ENCODE measurements at regions not wholly inside any gene's neighbourhood (a gene's known extent, or its start where the extent isn't known, plus 50 kb on each side); places are given as distances from the start of the nearest gene placed in this dataset.

DNA sequence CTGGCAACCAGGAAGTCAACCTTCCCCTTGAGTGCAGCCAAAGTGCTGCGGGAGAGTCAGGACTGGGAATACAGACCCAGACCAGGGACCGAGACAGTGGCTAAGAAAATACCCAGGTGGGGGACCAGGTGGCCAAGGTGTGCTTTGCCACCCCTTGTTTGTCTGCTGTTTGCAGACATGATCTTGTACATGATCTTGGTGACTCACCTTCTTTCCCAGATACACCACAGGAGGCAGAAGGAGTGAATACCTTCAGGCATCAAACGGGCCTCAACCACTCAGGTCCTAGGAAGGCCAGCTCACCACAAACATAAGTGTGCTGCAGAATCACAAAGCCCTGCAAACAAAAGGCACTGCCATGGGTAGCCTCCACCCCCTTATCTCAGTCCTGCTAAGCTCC lies 62.0 kb downstream of the CNGA2 start:
- Mint-ChIP-seq H3K4me1 (ENCODE audit: low read depth in 2 of 2) (no peaks in the 10 kb centered on the region), H3K9me3 (no peaks in the 10 kb centered on the region), H3K36me3 (no peaks in the 10 kb centered on the region), H3K27ac (no peak overlapping the region), H3K4me3 (no peak overlapping the region), H3K27me3 (peaks cover 0 to 29% of the 10 kb centered on the region in 2 donors)
- ATAC-seq (no peak), DNase-seq (ENCODE audit: low spot score) (no peak)

DNA sequence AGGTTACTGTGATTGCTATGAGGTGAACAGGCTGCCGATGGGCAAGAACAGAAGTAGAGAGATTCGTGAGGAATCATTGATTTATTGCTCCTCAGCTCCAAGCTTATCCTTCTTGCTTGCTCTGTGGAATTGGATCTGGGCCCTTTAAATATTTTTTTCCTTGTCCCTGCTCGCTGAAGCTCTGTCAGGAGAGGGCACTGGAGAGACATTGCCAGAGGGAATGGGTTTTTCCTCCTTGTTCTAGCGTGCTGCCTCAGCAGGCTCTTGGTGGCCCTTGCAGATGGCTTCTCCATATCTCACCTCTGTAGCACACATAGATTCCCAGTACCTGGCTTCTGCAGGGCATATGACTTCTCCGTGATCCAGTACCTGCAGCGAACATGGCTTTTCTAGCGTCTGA lies 67.4 kb downstream of the CNGA2 start:
- Mint-ChIP-seq H3K9me3 (no peaks in the 10 kb centered on the region), H3K27ac (no peak overlapping the region), H3K4me1 (ENCODE audit: low read depth in 2 of 2) (no peaks in the 10 kb centered on the region), H3K36me3 (no peaks in the 10 kb centered on the region), H3K4me3 (no peak overlapping the region), H3K27me3 (peaks cover 0 to 10% of the 10 kb centered on the region in 2 donors)
- DNase-seq (ENCODE audit: low spot score) (no peak), ATAC-seq (no peak)

DNA sequence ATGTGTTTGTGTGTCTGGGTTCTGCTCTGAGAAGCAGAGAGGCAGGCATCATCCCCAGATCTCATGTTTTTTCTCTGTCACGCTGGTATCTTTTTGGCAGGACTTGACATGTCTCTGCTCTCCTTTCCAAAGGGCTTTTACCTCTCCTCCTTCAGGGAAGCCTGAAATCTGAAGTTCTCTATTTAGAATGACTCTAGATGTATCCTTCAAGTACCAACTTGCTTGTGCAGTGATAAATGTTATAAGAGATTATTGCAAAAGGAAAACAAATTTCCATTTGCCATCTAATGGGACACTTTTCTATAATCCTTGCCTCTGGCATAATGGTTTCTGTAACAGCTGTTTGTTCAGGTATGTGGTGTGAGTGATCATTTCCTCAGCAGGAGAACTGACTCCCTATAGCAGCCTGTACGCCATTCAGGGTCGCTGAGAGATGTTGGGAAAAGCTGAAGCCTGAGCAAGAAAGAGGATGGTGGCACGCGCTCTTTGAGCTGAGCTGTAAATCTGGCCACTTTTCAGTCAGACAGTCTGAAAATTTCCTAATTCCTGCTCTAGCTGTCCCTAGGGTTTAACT lies 72.5 kb downstream of the CNGA2 start:
- H3K4me1 Mint-ChIP-seq (ENCODE audit: low read depth in 2 of 2), result no peaks in the 10 kb centered on the region
- peaks cover 0 to 14% of the 10 kb centered on the region in 2 donors for H3K27me3 Mint-ChIP-seq
- no peak overlapping the region for H3K27ac Mint-ChIP-seq
- ATAC-seq (no peak), DNase-seq (ENCODE audit: low spot score) (no peak)
- H3K4me3 Mint-ChIP-seq, result no peak overlapping the region
- H3K36me3 Mint-ChIP-seq, result no peaks in the 10 kb centered on the region
- H3K9me3 Mint-ChIP-seq, result peaks cover 6% of the 10 kb centered on the region

DNA sequence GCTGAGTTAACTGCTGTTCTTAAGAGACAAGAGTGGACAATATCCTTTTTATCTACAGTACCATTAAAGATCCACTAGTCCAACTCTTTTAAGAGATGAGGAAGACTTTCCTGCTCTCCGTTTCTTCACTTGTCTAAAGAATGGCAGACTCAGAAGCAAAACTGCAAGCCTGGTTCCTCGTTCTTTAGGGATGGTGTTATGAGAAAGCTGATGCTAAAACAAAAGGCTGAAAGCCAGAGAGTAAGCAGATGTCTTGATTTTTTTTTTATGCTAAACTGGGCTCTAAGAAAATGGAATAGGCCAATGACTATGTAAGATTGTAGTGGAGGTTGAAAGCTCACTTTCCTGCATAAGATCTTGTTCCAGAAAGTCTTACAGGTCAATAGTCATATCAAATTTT lies 78.1 kb downstream of the CNGA2 start:
- no peak overlapping the region for H3K4me3 Mint-ChIP-seq
- H3K36me3 Mint-ChIP-seq, result no peaks in the 10 kb centered on the region
- no peak overlapping the region for H3K27ac Mint-ChIP-seq
- ATAC-seq, result no peak
- DNase-seq (ENCODE audit: low spot score), result no peak
- H3K9me3 Mint-ChIP-seq, result peaks cover 6% of the 10 kb centered on the region
- no peaks in the 10 kb centered on the region for H3K4me1 Mint-ChIP-seq (ENCODE audit: low read depth in 2 of 2)
- peaks cover 0 to 11% of the 10 kb centered on the region in 2 donors for H3K27me3 Mint-ChIP-seq

DNA sequence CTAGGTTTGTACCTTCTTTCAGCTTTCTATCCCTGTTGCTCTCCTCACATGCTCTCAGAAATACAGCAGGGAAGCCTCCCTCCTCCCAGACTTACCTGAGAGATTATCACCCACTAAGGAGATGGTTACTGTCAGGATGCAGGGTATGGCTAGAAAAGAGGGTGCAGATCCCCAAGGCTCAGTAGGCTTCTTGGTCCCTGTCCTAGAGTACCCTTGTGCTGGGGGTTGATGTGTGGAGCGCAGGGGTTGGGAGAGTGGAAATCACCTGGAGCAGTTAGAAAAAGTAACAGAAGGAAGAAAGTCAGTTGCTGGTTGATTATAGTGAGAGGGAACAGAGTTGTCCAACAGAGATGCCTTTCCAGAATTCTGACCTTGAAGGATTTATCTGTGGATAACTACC lies 80.2 kb downstream of the CNGA2 start:
- no peaks in the 10 kb centered on the region for H3K9me3 Mint-ChIP-seq
- H3K4me3 Mint-ChIP-seq, result no peak overlapping the region
- DNase-seq (ENCODE audit: low spot score) (no peak), ATAC-seq (no peak)
- H3K36me3 Mint-ChIP-seq, result no peaks in the 10 kb centered on the region
- no peaks in the 10 kb centered on the region for H3K4me1 Mint-ChIP-seq (ENCODE audit: low read depth in 2 of 2)
- H3K27ac Mint-ChIP-seq, result no peak overlapping the region
- peaks cover 0 to 7% of the 10 kb centered on the region in 2 donors for H3K27me3 Mint-ChIP-seq

DNA sequence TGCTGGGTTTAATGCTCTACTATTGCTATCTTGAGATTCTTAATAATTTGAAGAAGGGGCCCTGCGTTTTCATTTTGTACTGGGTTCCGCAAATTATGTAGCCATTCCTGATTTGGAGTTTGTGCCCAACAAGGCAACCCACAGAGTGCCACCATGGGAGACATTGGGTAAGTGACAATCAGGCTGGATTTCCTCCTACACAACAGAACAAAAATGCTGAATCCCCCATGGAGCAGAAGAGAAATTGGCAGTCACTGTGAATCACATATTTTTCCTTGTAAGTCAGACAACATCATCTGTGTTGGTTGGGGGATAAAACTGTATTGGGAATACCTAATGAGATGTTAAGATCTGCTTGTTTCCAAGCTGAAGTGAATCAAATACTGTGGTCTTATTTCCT lies 80.9 kb downstream of the CNGA2 start:
- H3K4me3 Mint-ChIP-seq, result no peak overlapping the region
- no peaks in the 10 kb centered on the region for H3K9me3 Mint-ChIP-seq
- H3K27me3 Mint-ChIP-seq, result peaks cover 0 to 7% of the 10 kb centered on the region in 2 donors

DNA sequence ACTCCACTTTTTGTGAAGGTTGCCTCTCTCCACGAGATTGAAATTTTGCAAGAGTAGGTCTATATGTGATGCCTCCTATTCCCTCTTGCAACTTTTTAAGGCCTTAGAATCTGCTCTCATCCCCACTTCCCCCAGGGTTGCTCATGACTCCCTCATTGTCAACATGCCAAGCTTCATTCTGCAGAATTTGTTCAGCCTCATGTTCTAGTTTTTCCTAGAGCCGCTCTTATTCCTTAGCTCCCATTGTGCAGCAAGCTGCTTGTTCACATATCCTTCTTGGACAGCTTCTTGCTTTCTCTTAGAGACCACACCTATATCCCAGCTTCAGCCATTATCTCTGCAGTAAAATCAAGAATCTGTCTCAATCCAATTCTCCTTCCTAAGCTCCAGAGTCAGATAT lies 82.4 kb downstream of the CNGA2 start:
- no peaks in the 10 kb centered on the region for H3K9me3 Mint-ChIP-seq
- H3K4me1 Mint-ChIP-seq (ENCODE audit: low read depth in 2 of 2), result no peaks in the 10 kb centered on the region
- H3K27ac Mint-ChIP-seq, result no peak overlapping the region
- H3K4me3 Mint-ChIP-seq, result no peak overlapping the region
- ATAC-seq (no peak), DNase-seq (ENCODE audit: low spot score) (no peak)
- peaks cover 0 to 5% of the 10 kb centered on the region in 2 donors for H3K27me3 Mint-ChIP-seq
- no peaks in the 10 kb centered on the region for H3K36me3 Mint-ChIP-seq

More for the DNA sequence above, 80.9 kb downstream of the CNGA2 start:
- no peaks in the 10 kb centered on the region for H3K36me3 Mint-ChIP-seq
- no peak for DNase-seq (ENCODE audit: low spot score)
- no peak for ATAC-seq
- H3K27ac Mint-ChIP-seq, result no peak overlapping the region
- no peaks in the 10 kb centered on the region for H3K4me1 Mint-ChIP-seq (ENCODE audit: low read depth in 2 of 2)

DNA sequence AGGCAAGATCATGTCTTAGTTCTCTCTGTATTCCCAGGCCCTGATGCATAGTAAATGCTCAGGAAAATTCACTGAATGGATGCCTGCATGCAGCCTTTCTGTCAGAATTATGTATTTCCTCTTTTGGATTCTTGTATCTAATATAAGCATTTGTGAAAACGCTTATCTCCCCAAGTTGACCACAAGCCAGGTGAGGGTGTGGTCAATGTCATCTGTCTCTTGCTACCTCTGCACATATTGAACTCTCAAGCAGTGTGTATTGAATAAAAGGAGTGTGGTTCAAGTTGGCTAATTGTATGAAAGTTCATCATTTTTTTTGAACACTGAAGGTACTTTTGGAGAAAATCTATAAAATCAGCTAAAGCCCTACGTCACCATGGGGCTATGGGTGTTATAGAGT lies 84.3 kb downstream of the CNGA2 start:
- no peak overlapping the region for H3K27ac Mint-ChIP-seq
- ATAC-seq, result no peak
- H3K4me1 Mint-ChIP-seq (ENCODE audit: low read depth in 2 of 2), result no peaks in the 10 kb centered on the region
- H3K4me3 Mint-ChIP-seq, result no peak overlapping the region
- DNase-seq (ENCODE audit: low spot score), result no peak
- H3K9me3 Mint-ChIP-seq, result no peaks in the 10 kb centered on the region
- H3K27me3 Mint-ChIP-seq, result peaks cover 0 to 1% of the 10 kb centered on the region in 2 donors
- no peaks in the 10 kb centered on the region for H3K36me3 Mint-ChIP-seq

DNA sequence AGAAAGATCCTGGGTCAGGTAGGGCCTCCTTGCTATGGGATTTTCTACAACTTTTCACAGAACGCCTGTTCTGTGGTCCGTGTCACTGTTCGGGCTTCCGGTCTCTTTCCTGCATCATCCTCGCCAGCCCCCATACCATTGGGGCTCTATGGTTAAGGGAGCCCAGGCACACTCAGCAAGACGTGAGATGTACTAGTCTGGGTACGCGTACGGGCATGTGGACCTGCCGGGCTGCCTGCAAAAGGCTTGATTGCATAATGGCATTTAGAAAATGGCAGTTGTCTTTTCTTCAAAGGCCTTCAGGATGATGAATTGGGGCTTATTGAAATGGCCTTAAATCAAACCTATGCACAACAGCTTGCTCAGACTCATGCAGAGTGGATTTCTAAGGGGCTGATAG lies 86.7 kb downstream of the CNGA2 start:
- Mint-ChIP-seq H3K4me3 (no peak overlapping the region), H3K9me3 (no peaks in the 10 kb centered on the region), H3K27ac (no peak overlapping the region), H3K4me1 (ENCODE audit: low read depth in 2 of 2) (no peaks in the 10 kb centered on the region), H3K36me3 (no peaks in the 10 kb centered on the region), H3K27me3 (peaks cover 0 to 2% of the 10 kb centered on the region in 2 donors)
- DNase-seq (ENCODE audit: low spot score) (no peak), ATAC-seq (no peak)

DNA sequence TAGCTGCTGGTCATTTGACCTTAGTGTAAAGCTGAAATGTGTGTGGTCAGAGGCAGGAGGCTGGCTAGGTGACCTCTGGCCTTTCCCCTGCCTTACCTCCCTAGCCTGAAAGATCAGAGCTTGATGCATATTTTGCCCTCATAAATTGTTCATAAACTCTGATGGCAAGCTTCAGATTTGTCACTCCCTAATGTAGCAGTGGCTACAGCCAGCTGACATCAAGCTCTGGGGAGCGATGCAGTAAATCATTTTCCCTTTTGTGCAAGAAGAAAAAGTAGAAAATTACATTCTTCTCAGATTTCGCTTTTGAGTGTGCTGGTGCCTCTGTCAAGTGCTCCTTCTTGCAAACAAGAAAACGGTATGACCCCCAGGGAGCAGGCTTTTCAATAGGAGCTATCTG lies 87.7 kb upstream of the MAGEA4 start:
- no peaks in the 10 kb centered on the region for H3K9me3 Mint-ChIP-seq
- no peaks in the 10 kb centered on the region for H3K36me3 Mint-ChIP-seq
- H3K27me3 Mint-ChIP-seq, result peaks cover 0 to 6% of the 10 kb centered on the region in 2 donors
- DNase-seq (ENCODE audit: low spot score) (peak; percentile 20), ATAC-seq (no peak)
- no peak overlapping the region for H3K4me3 Mint-ChIP-seq
- H3K27ac Mint-ChIP-seq, result no peak overlapping the region
- no peaks in the 10 kb centered on the region for H3K4me1 Mint-ChIP-seq (ENCODE audit: low read depth in 2 of 2)

DNA sequence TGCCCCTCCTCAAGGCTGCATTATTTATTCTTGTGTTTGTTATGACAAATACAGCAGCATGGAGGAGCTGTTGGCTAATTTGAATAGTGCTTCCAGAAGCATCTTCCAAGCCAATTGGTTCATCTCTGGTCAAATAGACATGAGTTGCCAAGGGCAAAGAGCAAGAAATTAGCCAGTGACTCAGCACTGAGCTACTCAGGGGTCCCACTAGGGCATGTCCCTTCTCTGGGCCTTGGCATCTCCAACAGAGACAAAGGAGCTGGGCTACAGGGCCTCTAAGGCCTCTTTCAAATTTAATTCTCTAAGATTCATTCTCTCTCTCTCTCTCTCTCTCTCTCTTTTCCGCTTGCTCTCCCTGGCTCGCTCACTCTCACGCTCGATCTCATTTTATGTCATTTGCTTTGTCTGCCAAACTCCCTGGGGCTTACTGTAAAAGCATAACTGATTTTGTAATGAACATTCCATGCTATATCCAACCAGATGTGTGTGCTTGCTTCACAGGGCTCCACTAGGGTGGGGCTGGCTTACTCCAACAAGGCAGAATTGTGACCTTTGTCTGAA lies 86.7 kb upstream of the MAGEA4 start:
- DNase-seq (ENCODE audit: low spot score) (no peak), ATAC-seq (no peak)
- H3K4me1 Mint-ChIP-seq (ENCODE audit: low read depth in 2 of 2), result no peaks in the 10 kb centered on the region
- peaks cover 0 to 6% of the 10 kb centered on the region in 2 donors for H3K27me3 Mint-ChIP-seq
- H3K4me3 Mint-ChIP-seq, result no peak overlapping the region
- no peak overlapping the region for H3K27ac Mint-ChIP-seq
- no peaks in the 10 kb centered on the region for H3K36me3 Mint-ChIP-seq
- H3K9me3 Mint-ChIP-seq, result no peaks in the 10 kb centered on the region

DNA sequence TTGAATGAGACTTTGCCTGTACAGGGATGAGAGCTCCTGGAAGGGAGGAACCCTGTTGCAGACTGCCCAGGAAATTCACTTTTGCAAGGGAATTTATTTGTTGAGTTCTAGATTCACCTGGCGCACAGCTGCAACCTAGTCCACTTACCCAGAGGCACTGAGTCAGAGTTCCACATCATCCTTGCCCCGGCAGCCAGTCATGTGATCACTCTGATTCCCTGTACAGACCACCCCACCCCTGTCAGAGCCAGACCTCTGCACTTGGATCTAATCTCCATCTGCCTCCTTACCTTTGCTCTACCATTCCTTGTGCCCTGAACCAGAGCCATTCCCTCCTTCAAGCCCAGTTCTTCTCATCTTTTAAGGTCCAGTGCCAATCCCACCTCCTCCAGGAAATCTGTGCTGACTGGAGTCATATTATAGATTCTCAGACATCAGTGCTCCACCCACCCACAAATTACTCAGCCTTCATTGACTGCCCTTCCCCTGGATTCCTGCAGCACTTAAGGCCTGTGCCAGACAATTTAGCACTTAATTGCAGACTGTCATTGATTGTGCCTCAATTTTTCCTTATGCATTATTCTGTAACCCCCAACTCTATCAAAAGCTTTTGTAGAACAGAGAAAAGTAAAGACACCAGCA lies 84.1 kb upstream of the MAGEA4 start:
- Mint-ChIP-seq H3K27ac (no peak overlapping the region), H3K9me3 (no peaks in the 10 kb centered on the region), H3K4me1 (ENCODE audit: low read depth in 2 of 2) (no peaks in the 10 kb centered on the region), H3K36me3 (no peaks in the 10 kb centered on the region), H3K27me3 (peaks cover 0 to 10% of the 10 kb centered on the region in 2 donors), H3K4me3 (no peak overlapping the region)
- ATAC-seq (no peak), DNase-seq (ENCODE audit: low spot score) (no peak)

DNA sequence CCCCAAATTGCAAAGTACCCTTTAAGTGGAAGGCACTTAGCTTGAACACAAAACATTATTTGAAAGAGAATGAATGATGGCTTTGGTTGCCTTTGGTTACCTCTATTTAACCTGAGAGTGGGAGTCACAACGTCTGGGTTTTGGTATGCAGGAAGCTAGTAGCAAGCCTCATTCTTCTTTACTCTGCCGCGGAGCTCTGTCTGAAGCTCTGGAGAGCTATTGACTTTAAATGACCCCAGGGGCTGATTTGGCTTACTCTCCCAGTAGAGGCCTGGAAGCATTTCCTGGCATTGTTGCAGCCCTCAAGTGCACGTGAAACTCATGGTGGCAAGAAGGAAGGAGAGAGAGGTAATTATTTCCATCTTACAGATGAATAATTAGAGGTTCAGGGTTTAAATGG lies 81.8 kb upstream of the MAGEA4 start:
- ATAC-seq (no peak), DNase-seq (ENCODE audit: low spot score) (no peak)
- Mint-ChIP-seq H3K9me3 (no peaks in the 10 kb centered on the region), H3K36me3 (no peaks in the 10 kb centered on the region), H3K4me3 (no peak overlapping the region), H3K27me3 (peaks cover 10 to 21% of the 10 kb centered on the region in 2 donors), H3K4me1 (ENCODE audit: low read depth in 2 of 2) (no peaks in the 10 kb centered on the region), H3K27ac (no peak overlapping the region)

DNA sequence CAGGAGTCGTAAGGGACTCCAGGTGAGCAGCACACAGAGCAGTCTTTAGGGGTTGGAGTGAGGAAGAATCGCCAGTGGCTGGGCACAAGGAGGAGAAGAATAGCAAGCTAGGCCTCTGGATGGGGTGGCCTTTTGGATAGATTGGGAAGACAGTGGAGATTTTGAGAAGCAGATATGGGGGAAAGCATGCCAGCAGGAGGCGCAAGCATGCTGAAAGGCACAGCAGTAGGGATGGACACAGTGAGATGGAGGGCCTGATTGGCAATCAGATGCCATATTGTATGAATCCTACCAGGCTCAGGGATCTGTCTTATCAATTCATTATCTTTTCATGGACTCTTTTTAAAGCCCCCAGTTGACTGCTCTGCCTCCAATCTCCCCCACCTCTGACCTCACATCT lies 60.4 kb upstream of the MAGEA4 start:
- DNase-seq (ENCODE audit: low spot score) (no peak), ATAC-seq (no peak)
- Mint-ChIP-seq H3K4me3 (no peak overlapping the region), H3K27ac (no peak overlapping the region), H3K4me1 (ENCODE audit: low read depth in 2 of 2) (no peaks in the 10 kb centered on the region), H3K36me3 (no peaks in the 10 kb centered on the region), H3K27me3 (peaks cover 0 to 18% of the 10 kb centered on the region in 2 donors), H3K9me3 (no peaks in the 10 kb centered on the region)
